Subcutaneous abdominal adipose tissue (tissue), 5 donors: ENCODE measurements at regions not wholly inside any gene's neighbourhood (a gene's known extent, or its start where the extent isn't known, plus 50 kb on each side); places are given as distances from the start of the nearest gene placed in this dataset.
"Not testable (repeated sequence)": the region's sequence is repeated elsewhere in the genome, so short reads cannot be mapped to it uniquely, and the experiment has no call there.

Source experiments
- H3K27ac ChIP-seq: one replicate; pipeline ENCODE4 v1.7.0; 2013; ENCODE audit warnings: low read depth, mild to moderate bottlenecking, inconsistent platforms, low read length, moderate library complexity
- H3K27me3 ChIP-seq, 5 donors: one replicate each; pipeline ENCODE4 v1.7.0; 2013; ENCODE audit warnings: low read length in 5 of 5, inconsistent platforms in 1 of 5; ENCODE audit not compliant: control insufficient read depth in 5 of 5, insufficient read depth in 4 of 5
- H3K36me3 ChIP-seq, 5 donors: one replicate each; pipeline ENCODE4 v1.7.0; 2013; ENCODE audit warnings: low read length in 5 of 5; ENCODE audit not compliant: control insufficient read depth in 5 of 5, insufficient read depth in 5 of 5
- H3K4me1 ChIP-seq, 5 donors: one replicate each; pipeline ENCODE4 v1.7.0; 2013; ENCODE audit warnings: low read length in 5 of 5, mild to moderate bottlenecking in 3 of 5, moderate library complexity in 1 of 5; ENCODE audit not compliant: control insufficient read depth in 5 of 5, insufficient read depth in 5 of 5
- H3K4me3 ChIP-seq, 5 donors: one replicate each; pipeline ENCODE4 v1.7.0; 2013; ENCODE audit warnings: low read length in 5 of 5, low read depth in 1 of 5
- H3K9ac ChIP-seq, 5 donors: one replicate each; pipeline ENCODE4 v1.7.0; 2013; ENCODE audit warnings: low read length in 5 of 5, mild to moderate bottlenecking in 4 of 5, moderate library complexity in 3 of 5
- H3K9me3 ChIP-seq, 5 donors: one replicate each; pipeline ENCODE4 v1.7.0; 2013; ENCODE audit warnings: low read length in 5 of 5; ENCODE audit not compliant: control insufficient read depth in 5 of 5
- donor health status: healthy.
- donor health status: healthy.
- donor health status: healthy.
- donor health status: healthy.
- donor health status: healthy.

DNA sequence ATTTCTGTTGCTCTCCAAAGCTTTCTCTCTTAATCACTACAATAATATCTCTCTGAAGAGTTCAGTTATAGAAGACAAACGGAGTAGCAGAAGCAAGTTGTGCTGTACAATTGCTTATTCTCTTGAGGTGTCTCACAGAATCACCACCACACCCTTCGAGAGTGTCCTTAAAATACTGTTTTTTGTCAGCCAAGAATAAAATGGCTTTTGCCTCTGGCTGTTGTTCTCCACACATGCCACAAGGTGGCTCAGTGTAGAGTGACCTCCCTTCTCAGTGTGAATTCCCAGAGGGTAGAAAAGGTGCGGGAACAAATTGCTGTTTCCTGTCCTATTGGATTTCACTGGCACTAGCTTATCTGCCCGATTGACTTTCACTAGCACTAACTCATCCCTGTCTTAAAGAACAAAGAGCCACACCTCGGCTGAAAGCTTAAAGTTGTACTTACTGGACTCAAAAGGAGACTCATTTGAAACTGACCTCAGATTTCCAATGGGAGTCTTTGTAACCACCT, 134.2 kb upstream of the SATB1 start:
- Histone ChIP-seq H3K9me3 (no peaks in the 10 kb centered on the region), H3K4me3 (no peak overlapping the region), H3K36me3 (no peaks in the 10 kb centered on the region), H3K9ac (no peak overlapping the region), H3K27me3 (no peaks in the 10 kb centered on the region), H3K4me1 (peaks cover 0 to 4% (median 0%) of the 10 kb centered on the region in 5 donors), H3K27ac (no peak overlapping the region)

DNA sequence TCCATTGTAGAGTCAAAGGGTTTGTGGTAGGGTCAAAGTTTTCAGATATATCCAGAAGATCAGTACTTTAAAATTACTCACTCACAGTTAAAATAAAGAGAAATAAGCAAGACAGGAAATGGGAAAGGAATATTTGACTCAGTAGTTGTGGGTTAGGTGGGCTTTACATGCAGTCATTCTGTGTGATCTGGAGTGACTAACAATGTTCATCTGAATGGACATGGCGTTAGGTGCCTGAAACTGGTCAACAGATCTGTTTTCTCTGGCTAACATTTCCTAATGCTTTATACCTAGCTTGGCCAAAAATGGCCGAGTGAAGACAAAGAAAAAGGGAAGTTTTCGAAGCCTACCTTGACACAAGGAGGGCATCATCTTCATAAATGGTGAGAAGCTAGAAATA, 133.4 kb upstream of the SATB1 start:
- H3K4me3 ChIP-seq, result no peak overlapping the region
- H3K9ac ChIP-seq, result no peak overlapping the region
- H3K4me1 ChIP-seq, result peaks cover 0 to 4% (median 0%) of the 10 kb centered on the region in 5 donors
- no peaks in the 10 kb centered on the region for H3K9me3 ChIP-seq
- H3K27me3 ChIP-seq, result no peaks in the 10 kb centered on the region
- H3K36me3 ChIP-seq, result no peaks in the 10 kb centered on the region
- no peak overlapping the region for H3K27ac ChIP-seq

DNA sequence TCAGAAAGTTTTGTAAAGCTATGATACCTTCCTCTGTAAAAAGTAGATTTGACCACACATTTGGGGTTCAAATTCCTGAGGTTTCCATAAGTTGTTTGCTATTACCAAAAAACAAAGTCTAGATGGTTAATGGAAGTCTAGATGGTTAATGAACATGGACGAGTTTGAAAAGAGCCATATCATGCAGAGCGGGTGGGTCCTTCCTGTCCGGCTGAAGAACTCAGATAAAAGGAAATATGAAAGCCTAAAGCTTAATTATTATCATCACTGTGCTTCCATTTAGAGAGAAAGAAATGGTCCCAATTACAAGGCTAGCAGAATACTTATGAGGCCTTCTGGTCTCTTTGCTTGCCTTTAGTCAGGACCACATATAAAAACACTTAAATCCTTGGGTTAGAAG, 132.1 kb upstream of the SATB1 start:
- H3K36me3 ChIP-seq, result no peaks in the 10 kb centered on the region

DNA sequence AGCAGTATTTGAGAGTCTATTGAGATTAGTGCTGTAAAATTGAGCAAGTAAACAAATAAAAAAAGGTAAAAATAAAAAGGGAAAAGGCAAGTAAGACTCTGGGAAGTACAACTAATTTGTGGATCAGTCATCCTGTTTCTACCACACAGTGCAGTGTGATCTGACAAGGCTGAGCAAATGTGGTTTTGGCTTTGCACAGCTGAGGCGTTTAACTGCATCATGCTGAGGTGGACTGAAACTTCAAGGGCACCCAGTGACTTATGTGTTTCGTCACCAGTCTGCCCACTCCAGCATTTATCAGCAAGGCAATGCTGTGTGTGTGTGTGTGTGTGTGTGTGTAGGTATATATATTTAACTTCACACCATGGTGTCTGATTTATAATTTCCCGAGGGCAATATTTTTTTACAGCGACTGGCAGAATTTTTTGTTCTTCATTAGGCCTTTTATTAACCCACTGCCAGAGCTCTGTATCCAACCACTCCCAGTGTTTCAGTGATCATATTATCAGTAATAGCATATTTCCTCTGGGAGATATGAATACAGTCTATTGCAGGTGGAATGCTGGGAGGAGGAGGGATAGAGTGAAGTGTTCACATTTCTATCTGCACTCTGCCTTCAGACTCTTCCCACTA, 131.5 kb upstream of the SATB1 start:
- no peaks in the 10 kb centered on the region for H3K9me3 ChIP-seq
- H3K9ac ChIP-seq, result no peak overlapping the region
- H3K27me3 ChIP-seq, result no peaks in the 10 kb centered on the region

More for the DNA sequence above, 132.1 kb upstream of the SATB1 start:
- Histone ChIP-seq H3K9me3 (no peaks in the 10 kb centered on the region), H3K27me3 (no peaks in the 10 kb centered on the region), H3K9ac (no peak overlapping the region), H3K4me1 (peaks cover 0 to 4% (median 0%) of the 10 kb centered on the region in 5 donors), H3K27ac (no peak overlapping the region), H3K4me3 (no peak overlapping the region)

DNA sequence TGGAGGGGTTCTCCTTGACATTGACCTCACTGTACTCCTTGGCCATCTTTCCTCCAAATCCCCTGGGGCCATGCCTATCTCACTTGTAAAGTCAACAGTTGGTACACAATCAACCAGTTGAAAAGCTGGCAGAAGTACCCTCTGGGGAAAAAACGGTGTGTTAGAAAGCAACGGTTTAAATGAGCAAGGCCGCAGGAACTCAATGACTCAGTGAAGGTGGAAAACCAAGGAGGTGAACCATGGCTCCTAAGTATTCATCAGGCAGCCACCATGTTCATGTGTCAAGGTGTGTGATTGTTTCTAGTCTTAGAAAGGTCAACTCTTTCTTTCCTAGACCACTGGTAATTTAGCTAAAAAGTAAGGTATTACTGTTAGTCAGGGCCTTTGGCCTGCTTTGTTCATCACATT, 130.9 kb upstream of the SATB1 start:
- no peaks in the 10 kb centered on the region for H3K36me3 ChIP-seq
- H3K9ac ChIP-seq, result no peak overlapping the region
- no peaks in the 10 kb centered on the region for H3K27me3 ChIP-seq
- H3K4me3 ChIP-seq, result no peak overlapping the region
- peaks cover 0 to 4% (median 0%) of the 10 kb centered on the region in 5 donors for H3K4me1 ChIP-seq
- no peak overlapping the region for H3K27ac ChIP-seq
- no peaks in the 10 kb centered on the region for H3K9me3 ChIP-seq

More for the DNA sequence above, 131.5 kb upstream of the SATB1 start:
- Histone ChIP-seq H3K4me3 (no peak overlapping the region), H3K27ac (no peak overlapping the region), H3K36me3 (no peaks in the 10 kb centered on the region), H3K4me1 (peaks cover 0 to 4% (median 0%) of the 10 kb centered on the region in 5 donors)

DNA sequence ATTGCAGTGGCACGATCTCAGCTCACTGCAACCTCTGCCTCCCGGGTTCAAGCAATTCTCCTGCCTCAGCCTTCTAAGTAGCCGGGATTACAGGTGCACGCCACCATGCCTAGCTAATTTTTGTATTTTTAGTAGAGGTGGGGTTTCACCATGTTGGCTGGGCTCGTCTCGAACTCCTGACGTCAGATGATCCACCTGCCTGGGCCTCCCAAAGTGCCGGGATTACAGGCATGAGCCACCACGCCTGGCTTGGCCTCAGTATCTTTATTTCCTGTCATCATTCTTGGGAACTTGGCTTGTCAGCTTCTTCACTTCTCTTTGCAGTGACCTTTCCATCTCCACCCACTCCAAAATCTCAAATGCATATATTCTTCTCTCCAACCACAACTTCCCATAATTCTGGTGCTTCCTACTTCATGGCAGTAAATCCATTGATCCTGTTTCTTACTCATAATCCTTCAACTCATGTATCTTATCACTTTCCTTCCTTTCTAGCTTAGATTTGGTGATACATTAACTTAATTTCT, 127.5 kb upstream of the SATB1 start:
- H3K4me1 ChIP-seq, H3K36me3 ChIP-seq, H3K27ac ChIP-seq, H3K9ac ChIP-seq, H3K27me3 ChIP-seq, H3K9me3 ChIP-seq, H3K4me3 ChIP-seq: not testable (repeated sequence)

DNA sequence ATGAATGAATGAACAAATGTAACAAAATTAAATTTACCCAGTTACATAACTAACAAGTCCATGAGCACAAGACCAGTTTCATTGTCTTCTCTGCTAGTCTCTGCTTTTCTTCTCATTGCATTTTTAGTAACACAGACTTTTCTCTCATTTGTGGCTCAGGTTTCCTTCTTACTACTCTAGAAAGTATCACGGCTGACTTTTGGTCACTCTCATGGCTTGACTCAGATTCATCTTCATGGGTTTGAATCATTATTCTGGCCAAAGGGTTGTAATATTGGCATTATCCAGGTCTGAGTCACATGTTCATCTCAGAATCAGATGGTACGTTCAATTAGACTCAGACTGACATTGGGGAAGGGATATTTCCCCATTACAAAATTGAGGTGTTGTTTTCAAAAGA, 121.5 kb upstream of the SATB1 start:
- Histone ChIP-seq H3K27ac (no peak overlapping the region), H3K36me3 (no peaks in the 10 kb centered on the region), H3K27me3 (no peaks in the 10 kb centered on the region), H3K4me3 (no peak overlapping the region), H3K4me1 (no peaks in the 10 kb centered on the region), H3K9me3 (no peaks in the 10 kb centered on the region), H3K9ac (no peak overlapping the region)

DNA sequence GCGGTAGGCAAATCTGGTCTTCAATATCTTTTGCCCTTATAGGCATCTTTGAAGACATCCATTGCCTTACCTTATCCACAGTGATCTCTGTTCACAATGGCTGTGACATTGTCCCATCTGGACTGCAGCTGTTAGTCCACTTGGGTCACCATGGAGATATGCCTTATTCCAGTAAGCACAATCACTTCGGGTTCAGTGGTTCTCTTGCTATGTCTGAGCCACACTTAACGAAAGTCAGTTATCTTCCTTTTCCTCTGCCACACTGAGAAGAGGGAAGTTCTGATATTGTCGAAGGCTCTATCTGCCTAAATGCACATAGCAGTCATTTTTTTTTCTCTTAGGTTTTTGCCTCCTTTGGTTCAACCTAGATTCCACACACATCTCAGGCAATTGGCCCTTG, 119.0 kb upstream of the SATB1 start:
- H3K4me3 ChIP-seq, result no peak overlapping the region

DNA sequence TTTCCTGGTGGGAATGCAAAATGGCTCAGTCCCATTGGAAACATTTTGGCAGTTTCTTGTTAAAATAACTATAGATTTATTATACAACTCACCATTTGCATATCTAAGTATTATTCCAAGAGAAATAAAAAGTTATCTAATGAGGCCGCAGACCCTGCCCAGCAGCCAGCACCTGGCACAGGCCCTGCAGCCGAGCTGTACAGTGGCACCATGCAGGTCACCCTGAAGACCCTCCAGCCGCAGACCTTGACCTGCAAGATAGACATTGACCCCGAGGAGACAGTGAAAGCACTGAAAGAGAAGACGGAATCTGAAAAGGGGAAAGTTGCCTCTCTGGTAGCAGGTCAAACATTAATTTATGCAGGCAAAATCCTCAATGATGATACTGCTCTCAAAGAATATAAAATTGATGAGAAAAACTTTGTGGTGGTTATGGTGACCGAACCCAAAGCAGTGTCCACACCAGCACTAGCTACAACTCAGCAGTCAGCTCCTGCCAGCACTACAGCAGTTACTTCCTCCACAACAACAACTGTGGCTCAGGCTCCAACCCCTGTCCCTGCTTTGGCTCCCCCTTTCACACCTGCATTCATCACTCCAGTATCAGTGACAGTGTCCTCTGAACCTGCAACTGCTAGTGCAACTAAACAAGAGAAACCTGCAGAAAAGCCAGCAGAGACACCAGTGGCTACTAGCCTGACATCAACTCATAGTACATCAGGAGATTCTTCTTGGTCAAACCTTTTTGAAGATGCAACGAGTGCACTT, 113.5 kb upstream of the SATB1 start:
- Histone ChIP-seq H3K27me3 (no peaks in the 10 kb centered on the region), H3K9ac (no peak overlapping the region), H3K9me3 (no peaks in the 10 kb centered on the region), H3K27ac (no peak overlapping the region), H3K4me3 (no peak overlapping the region), H3K36me3 (no peaks in the 10 kb centered on the region), H3K4me1 (no peaks in the 10 kb centered on the region)

More for the DNA sequence above, 119.0 kb upstream of the SATB1 start:
- no peaks in the 10 kb centered on the region for H3K36me3 ChIP-seq
- no peaks in the 10 kb centered on the region for H3K27me3 ChIP-seq
- no peaks in the 10 kb centered on the region for H3K4me1 ChIP-seq
- no peak overlapping the region for H3K27ac ChIP-seq
- no peaks in the 10 kb centered on the region for H3K9me3 ChIP-seq
- H3K9ac ChIP-seq, result no peak overlapping the region

DNA sequence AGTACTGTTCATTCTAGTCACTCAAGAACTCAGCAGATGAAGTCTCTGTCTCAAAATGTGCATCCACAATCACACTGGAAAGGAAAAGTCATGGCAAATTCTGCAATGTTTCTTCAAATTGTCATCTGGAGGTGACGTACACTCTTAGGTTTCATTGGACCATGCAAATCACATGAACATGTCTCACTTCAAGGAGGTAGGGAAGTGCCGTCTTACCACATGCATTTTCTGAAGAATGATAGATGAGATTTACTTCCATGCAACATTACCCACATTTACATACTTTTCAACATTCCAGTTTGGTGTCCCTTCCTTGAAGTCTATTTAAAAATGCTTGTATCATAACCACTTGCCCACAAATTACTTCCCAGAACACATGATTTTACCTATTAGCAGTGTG, 107.9 kb upstream of the SATB1 start:
- Histone ChIP-seq H3K4me3 (no peak overlapping the region), H3K9me3 (no peaks in the 10 kb centered on the region), H3K36me3 (no peaks in the 10 kb centered on the region), H3K27me3 (no peaks in the 10 kb centered on the region), H3K27ac (no peak overlapping the region), H3K9ac (no peak overlapping the region), H3K4me1 (no peaks in the 10 kb centered on the region)
